K562 (cell line): ENCODE measurements at regions not wholly inside any gene's neighbourhood (a gene's known extent, or its start where the extent isn't known, plus 50 kb on each side); places are given as distances from the start of the nearest gene placed in this dataset.

Experiments
- ATAC-seq: fragments of 200-7000 bp; cut with Tn5 transposase; 3 replicates; pipeline ENCODE4 v1.9.1; 2020; ENCODE audit warnings: moderate library complexity
- BruUV-seq: library from RNA; stranded (reverse); fragments of 400-500 nt; replicated peaks from 2 replicates; lab custom pipeline; 2021; lab: Mats Ljungman, UMichigan
- CTCF ChIA-PET: fragments of 300-600 bp; formaldehyde crosslinking; extraction: SDS; loops from one replicate; lab custom pipeline; 2021; ENCODE audit warnings: low intra/inter-chr PET ratio; lab: Yijun Ruan, JAX
- POLR2A ChIA-PET: fragments of 300-600, 350-650 bp; sonication (Branson Sonifier 250); formaldehyde crosslinking; extraction: SDS; loops from one replicate; lab custom pipeline; 2021; ENCODE audit warnings: antibody characterized with exemption, inconsistent platforms; lab: Yijun Ruan, JAX
- DNase-seq, 4 experiments: peaks; one replicate each; pipeline versions ENCODE4 v3.0.0 to v3.0.0-alpha.2; 2011 to 2018; ENCODE audit warnings: low spot score in 3 of 4, mixed read lengths in 3 of 4; ENCODE audit errors: extremely low read depth in 1 of 4
- FAIRE-seq: peaks from 2 replicates; lab custom pipeline; 2011; peaks lifted over from hg19 to GRCh38; lab: Jason Lieb, UNC
- H2AFZ ChIP-seq: 2 replicates; pipeline ENCODE4 v1.6.0; 2011; ENCODE audit warnings: low read depth, low read length, control low read depth, inconsistent platforms
- H3K27ac ChIP-seq: fragments of 200-600 bp; 3 replicates; pipeline ENCODE4 v1.8.0; 2011; ENCODE audit warnings: low read depth, mild to moderate bottlenecking, control low read depth, inconsistent platforms, low read length, moderate library complexity, mixed read lengths; ENCODE audit errors: extremely low read depth
- H3K27me3 ChIP-seq, 2 experiments: fragments of 300-600 bp in 1 of 2; 2 replicates in 1 of 2; 3 replicates in 1 of 2; pipeline versions ENCODE4 v1.6.0 to v1.8.0; 2011; ENCODE audit warnings: inconsistent platforms in 2 of 2, low read length in 2 of 2, mild to moderate bottlenecking in 1 of 2, mixed read lengths in 1 of 2, moderate library complexity in 1 of 2; ENCODE audit not compliant: control insufficient read depth in 2 of 2, insufficient read depth in 2 of 2
- H3K36me3 ChIP-seq: fragments of 300-600 bp; 3 replicates; pipeline ENCODE4 v1.8.0; 2011; ENCODE audit warnings: mild to moderate bottlenecking, low read length, inconsistent platforms; ENCODE audit not compliant: control insufficient read depth, insufficient read depth
- H3K4me1 ChIP-seq, 2 experiments: fragments of 200-600 bp in 1 of 2; replicated peaks in 1 of 2; 2 replicates in 1 of 2; 3 replicates in 1 of 2; pipeline versions ENCODE4 v1.5.1 to v1.8.0; 2011; ENCODE audit warnings: inconsistent platforms in 2 of 2, low read length in 2 of 2, mild to moderate bottlenecking in 1 of 2, mixed read lengths in 1 of 2, moderate library complexity in 1 of 2; ENCODE audit not compliant: control insufficient read depth in 2 of 2, insufficient read depth in 2 of 2
- H3K4me2 ChIP-seq: 2 replicates; pipeline ENCODE4 v1.6.1; 2011; ENCODE audit warnings: low read length, control low read depth, inconsistent platforms, mixed read lengths; ENCODE audit not compliant: insufficient read depth
- H3K4me3 ChIP-seq: fragments of 200-600 bp; sonication (generic), shearing (Covaris generic); 2 replicates; pipeline ENCODE4 v1.5.1; 2016; ENCODE audit warnings: control low read depth, inconsistent platforms
- H3K79me2 ChIP-seq: fragments of 200-600 bp; 3 replicates; pipeline ENCODE4 v1.8.0; 2011; ENCODE audit warnings: low read length, inconsistent platforms; ENCODE audit not compliant: control insufficient read depth, insufficient read depth
- H3K9ac ChIP-seq, 2 experiments: 2 replicates each; pipeline versions ENCODE4 v1.6.0 to v1.6.1; 2011; ENCODE audit warnings: low read depth in 2 of 2, low read length in 2 of 2, control low read depth in 1 of 2, inconsistent platforms in 1 of 2, mild to moderate bottlenecking in 1 of 2, mixed read lengths in 1 of 2; ENCODE audit not compliant: insufficient read depth in 1 of 2
- H3K9me1 ChIP-seq: one replicate; pipeline ENCODE4 v1.6.0; 2011; ENCODE audit warnings: inconsistent platforms, mild to moderate bottlenecking, low read length, moderate library complexity; ENCODE audit not compliant: control insufficient read depth, insufficient read depth
- H3K9me3 ChIP-seq: replicated peaks from 2 replicates; pipeline ENCODE4 v1.5.1; 2011; ENCODE audit warnings: low read depth, low read length, inconsistent platforms; ENCODE audit not compliant: control insufficient read depth, insufficient read depth
- H4K20me1 ChIP-seq: replicated peaks from 2 replicates; pipeline ENCODE4 v1.6.1; 2011; ENCODE audit warnings: low read length, inconsistent platforms, mixed read lengths; ENCODE audit not compliant: control insufficient read depth, insufficient read depth
- ATF2 ChIP-seq: sonication (generic); formaldehyde crosslinking; IDR thresholded peaks from 2 replicates; pipeline ENCODE4 v1.8.1; 2022; ENCODE audit warnings: missing genetic modification reagents
- HOMEZ ChIP-seq: fragments of 250-450 bp; sonication (Bioruptor Pico); IDR thresholded peaks from 2 replicates; pipeline ENCODE4 v1.4.0; 2020; ENCODE audit warnings: mild to moderate bottlenecking, moderate library complexity
- SMAD3 ChIP-seq: fragments of 450-650 bp; formaldehyde crosslinking; conservative IDR thresholded peaks from 2 replicates; pipeline ENCODE4 v1.4.0; 2020; ENCODE audit warnings: mild to moderate bottlenecking
- ZNF445 ChIP-seq: fragments of 250-450 bp; sonication (Bioruptor Pico); IDR thresholded peaks from 2 replicates; pipeline ENCODE4 v1.4.0; 2020; ENCODE audit warnings: low read depth, mild to moderate bottlenecking, moderate library complexity
- ZNF644 ChIP-seq: fragments of 200-800 bp; sonication (Bioruptor generic); IDR thresholded peaks from 2 replicates; pipeline ENCODE4 v1.6.1; 2016; ENCODE audit warnings: low read depth, missing genetic modification characterization, missing compliant biosample characterization
- ZNF785 ChIP-seq: fragments of 250-450 bp; sonication (Bioruptor Pico); IDR thresholded peaks from 2 replicates; pipeline ENCODE4 v1.4.0; 2020; ENCODE audit warnings: mild to moderate bottlenecking
- in situ Hi-C: fragments of 300-500 bp; cut with MboI; formaldehyde crosslinking; loops from 4 replicates; pipeline ENCODE4 v1.15.0; 2018; ENCODE audit warnings: inconsistent platforms, mixed read lengths
- intact Hi-C: fragments of 100-400 bp; cut with micrococcal nuclease; formaldehyde crosslinking; loops from 2 replicates; pipeline ENCODE4 v1.14.2; 2022

GRCh38 chr11:91730057-91730456 is 494.6 kb upstream of the FAT3 start:
- no peaks in the 10 kb centered on the region for H3K27me3 ChIP-seq
- in situ Hi-C loops, result no loop called here
- H3K36me3 ChIP-seq, result no peaks in the 10 kb centered on the region
- TF ChIP-seq ATF2, result no peak
- TF ChIP-seq ZNF785 (CRISPR knock-in tag), result no peak
- no peak for TF ChIP-seq SMAD3 (CRISPR knock-in tag)
- TF ChIP-seq ZNF644 (tag), result no peak
- no peak for TF ChIP-seq ZNF445
- TF ChIP-seq HOMEZ (CRISPR knock-in tag), result no peak
- TF ChIP-seq, all 486 proteins: peak for 0
- H3K4me2 ChIP-seq, result no peak overlapping the region
- H3K9ac ChIP-seq, result no peak overlapping the region
- ChIA-PET CTCF (no interaction called here), POLR2A (interaction anchor here (0.6 to 1.1 kb wide), 3 partner anchors 13 to 288 kb away, joined by 3 to 4 read pairs (median 3); no protein-coding TSS in a partner anchor)
- H3K4me1 ChIP-seq, result no peaks in the 10 kb centered on the region
- no peaks in the 10 kb centered on the region for H3K9me3 ChIP-seq
- H3K79me2 ChIP-seq, result no peaks in the 10 kb centered on the region
- H3K4me3 ChIP-seq, result no peak overlapping the region
- H2AFZ ChIP-seq, result no peak overlapping the region
- intact Hi-C loops, result no loop called here
- BruUV-seq, result no TSS peak
- H4K20me1 ChIP-seq, result no peaks in the 10 kb centered on the region
- ATAC-seq, result no peak
- H3K9me1 ChIP-seq, result no peaks in the 10 kb centered on the region
- H3K27ac ChIP-seq, result no peak overlapping the region
- DNase-seq, result no peak
- FAIRE-seq, result no peak
